K562 (cell line): ENCODE measurements at regions not wholly inside any gene's neighbourhood (a gene's known extent, or its start where the extent isn't known, plus 50 kb on each side); places are given as distances from the start of the nearest gene placed in this dataset.

ENCODE experiments used
- ATAC-seq: fragments of 200-7000 bp; cut with Tn5 transposase; 3 replicates; pipeline ENCODE4 v1.9.1; 2020; ENCODE audit warnings: moderate library complexity
- BruUV-seq: library from RNA; stranded (reverse); fragments of 400-500 nt; replicated peaks from 2 replicates; lab custom pipeline; 2021; lab: Mats Ljungman, UMichigan
- CTCF ChIA-PET: fragments of 300-600 bp; formaldehyde crosslinking; extraction: SDS; loops from one replicate; lab custom pipeline; 2021; ENCODE audit warnings: low intra/inter-chr PET ratio; lab: Yijun Ruan, JAX
- POLR2A ChIA-PET: fragments of 300-600, 350-650 bp; sonication (Branson Sonifier 250); formaldehyde crosslinking; extraction: SDS; loops from one replicate; lab custom pipeline; 2021; ENCODE audit warnings: antibody characterized with exemption, inconsistent platforms; lab: Yijun Ruan, JAX
- DNase-seq, 4 experiments: peaks; one replicate each; pipeline versions ENCODE4 v3.0.0 to v3.0.0-alpha.2; 2011 to 2018; ENCODE audit warnings: low spot score in 3 of 4, mixed read lengths in 3 of 4; ENCODE audit errors: extremely low read depth in 1 of 4
- FAIRE-seq: peaks from 2 replicates; lab custom pipeline; 2011; peaks lifted over from hg19 to GRCh38; lab: Jason Lieb, UNC
- H2AFZ ChIP-seq: 2 replicates; pipeline ENCODE4 v1.6.0; 2011; ENCODE audit warnings: low read depth, low read length, control low read depth, inconsistent platforms
- H3K27ac ChIP-seq: fragments of 200-600 bp; 3 replicates; pipeline ENCODE4 v1.8.0; 2011; ENCODE audit warnings: low read depth, mild to moderate bottlenecking, control low read depth, inconsistent platforms, low read length, moderate library complexity, mixed read lengths; ENCODE audit errors: extremely low read depth
- H3K27me3 ChIP-seq, 2 experiments: fragments of 300-600 bp in 1 of 2; 2 replicates in 1 of 2; 3 replicates in 1 of 2; pipeline versions ENCODE4 v1.6.0 to v1.8.0; 2011; ENCODE audit warnings: inconsistent platforms in 2 of 2, low read length in 2 of 2, mild to moderate bottlenecking in 1 of 2, mixed read lengths in 1 of 2, moderate library complexity in 1 of 2; ENCODE audit not compliant: control insufficient read depth in 2 of 2, insufficient read depth in 2 of 2
- H3K36me3 ChIP-seq: fragments of 300-600 bp; 3 replicates; pipeline ENCODE4 v1.8.0; 2011; ENCODE audit warnings: mild to moderate bottlenecking, low read length, inconsistent platforms; ENCODE audit not compliant: control insufficient read depth, insufficient read depth
- H3K4me1 ChIP-seq, 2 experiments: fragments of 200-600 bp in 1 of 2; replicated peaks in 1 of 2; 2 replicates in 1 of 2; 3 replicates in 1 of 2; pipeline versions ENCODE4 v1.5.1 to v1.8.0; 2011; ENCODE audit warnings: inconsistent platforms in 2 of 2, low read length in 2 of 2, mild to moderate bottlenecking in 1 of 2, mixed read lengths in 1 of 2, moderate library complexity in 1 of 2; ENCODE audit not compliant: control insufficient read depth in 2 of 2, insufficient read depth in 2 of 2
- H3K4me2 ChIP-seq: 2 replicates; pipeline ENCODE4 v1.6.1; 2011; ENCODE audit warnings: low read length, control low read depth, inconsistent platforms, mixed read lengths; ENCODE audit not compliant: insufficient read depth
- H3K4me3 ChIP-seq: fragments of 200-600 bp; sonication (generic), shearing (Covaris generic); 2 replicates; pipeline ENCODE4 v1.5.1; 2016; ENCODE audit warnings: control low read depth, inconsistent platforms
- H3K79me2 ChIP-seq: fragments of 200-600 bp; 3 replicates; pipeline ENCODE4 v1.8.0; 2011; ENCODE audit warnings: low read length, inconsistent platforms; ENCODE audit not compliant: control insufficient read depth, insufficient read depth
- H3K9ac ChIP-seq, 2 experiments: 2 replicates each; pipeline versions ENCODE4 v1.6.0 to v1.6.1; 2011; ENCODE audit warnings: low read depth in 2 of 2, low read length in 2 of 2, control low read depth in 1 of 2, inconsistent platforms in 1 of 2, mild to moderate bottlenecking in 1 of 2, mixed read lengths in 1 of 2; ENCODE audit not compliant: insufficient read depth in 1 of 2
- H3K9me1 ChIP-seq: one replicate; pipeline ENCODE4 v1.6.0; 2011; ENCODE audit warnings: inconsistent platforms, mild to moderate bottlenecking, low read length, moderate library complexity; ENCODE audit not compliant: control insufficient read depth, insufficient read depth
- H3K9me3 ChIP-seq: replicated peaks from 2 replicates; pipeline ENCODE4 v1.5.1; 2011; ENCODE audit warnings: low read depth, low read length, inconsistent platforms; ENCODE audit not compliant: control insufficient read depth, insufficient read depth
- H4K20me1 ChIP-seq: replicated peaks from 2 replicates; pipeline ENCODE4 v1.6.1; 2011; ENCODE audit warnings: low read length, inconsistent platforms, mixed read lengths; ENCODE audit not compliant: control insufficient read depth, insufficient read depth
- ATF2 ChIP-seq: sonication (generic); formaldehyde crosslinking; IDR thresholded peaks from 2 replicates; pipeline ENCODE4 v1.8.1; 2022; ENCODE audit warnings: missing genetic modification reagents
- CBX1 ChIP-seq: sonication (generic); IDR thresholded peaks from 2 replicates; pipeline ENCODE4 v1.6.1; 2016; ENCODE audit warnings: antibody characterized with exemption, low read depth, mild to moderate bottlenecking
- CBX8 ChIP-seq: fragments of 200-600 bp; sonication (generic); IDR thresholded peaks from 2 replicates; pipeline ENCODE4 v1.6.1; 2012; ENCODE audit warnings: borderline replicate concordance, mixed run types, low read depth, mild to moderate bottlenecking, moderate library complexity, mixed read lengths, low read length, control low read depth, inconsistent platforms; ENCODE audit not compliant: poor library complexity, severe bottlenecking; ENCODE audit errors: extremely low read depth
- KLF6 ChIP-seq: fragments of 250-450 bp; sonication (Bioruptor Pico); IDR thresholded peaks from 2 replicates; pipeline ENCODE4 v1.4.0; 2020; ENCODE audit warnings: mild to moderate bottlenecking, moderate library complexity, borderline replicate concordance
- MCM7 ChIP-seq, 2 experiments: fragments of 450-650 bp; IDR thresholded peaks; 2 replicates each; pipeline ENCODE4 v1.6.1; 2016 to 2018
- NBN ChIP-seq: fragments of 450-650 bp; IDR thresholded peaks from 2 replicates; pipeline ENCODE4 v1.6.1; 2016; ENCODE audit warnings: low read depth, mild to moderate bottlenecking
- XRCC4 ChIP-seq: IDR thresholded peaks from one replicate; pipeline ENCODE4 v1.6.1; 2011; ENCODE audit not compliant: insufficient read depth, insufficient read length; ENCODE audit errors: extremely low read depth
- in situ Hi-C: fragments of 300-500 bp; cut with MboI; formaldehyde crosslinking; loops from 4 replicates; pipeline ENCODE4 v1.15.0; 2018; ENCODE audit warnings: inconsistent platforms, mixed read lengths
- intact Hi-C: fragments of 100-400 bp; cut with micrococcal nuclease; formaldehyde crosslinking; loops from 2 replicates; pipeline ENCODE4 v1.14.2; 2022

- H3K4me3 ChIP-seq: no peak overlapping the region
- no TSS peak for BruUV-seq
- H3K36me3 ChIP-seq: no peaks in the 10 kb centered on the region
- H3K27me3 ChIP-seq: peaks cover 2 to 18% of the 10 kb centered on the region in 2 experiments; a peak in 2 of 5 replicates
- no peaks in the 10 kb centered on the region for H3K4me1 ChIP-seq
- H3K9me3 ChIP-seq: no peaks in the 10 kb centered on the region
- DNase-seq (no peak), FAIRE-seq (no peak), ATAC-seq (no peak)
- ChIA-PET CTCF (no interaction called here), POLR2A (interaction anchor here (1.0 kb wide), 1 partner anchor 15 kb away, joined by 3 read pairs; no protein-coding TSS in a partner anchor)
- H3K27ac ChIP-seq: no peak overlapping the region
- in situ Hi-C loops (no loop called here), intact Hi-C loops (no loop called here)
- H2AFZ ChIP-seq: no peak overlapping the region
- no peaks in the 10 kb centered on the region for H3K9me1 ChIP-seq
- no peaks in the 10 kb centered on the region for H3K79me2 ChIP-seq
- H3K9ac ChIP-seq: no peak overlapping the region
- H3K4me2 ChIP-seq: no peak overlapping the region
- H4K20me1 ChIP-seq: peaks cover 5% of the 10 kb centered on the region; the same call in 1 of the 2 replicates
- no peak for TF ChIP-seq NBN
- no peak for TF ChIP-seq KLF6 (CRISPR knock-in tag)
- no peak for TF ChIP-seq ATF2 (CRISPR knock-in tag)
- no peak for TF ChIP-seq MCM7 (IDR thresholded peaks at IDR 0.05)
- TF ChIP-seq CBX1: no peak
- TF ChIP-seq XRCC4: no peak
- no peak for TF ChIP-seq CBX8
Measured at GRCh38 chr18:22337833-22338232, 79.9 kb downstream of the CTAGE1 start.
